Activated CD8-positive, alpha-beta memory T cell treated with anti-CD3 and anti-CD28 coated beads, Interleukin-2, amount 50 U/mL, for 24 hours (primary cell): ENCODE measurements at regions not wholly inside any gene's neighbourhood (a gene's known extent, or its start where the extent isn't known, plus 50 kb on each side); places are given as distances from the start of the nearest gene placed in this dataset.

Source experiments
- DNase-seq: peaks from one replicate; pipeline ENCODE4 v3.0.0-alpha.2; 2020; ENCODE audit errors: extremely low read depth

DNA sequence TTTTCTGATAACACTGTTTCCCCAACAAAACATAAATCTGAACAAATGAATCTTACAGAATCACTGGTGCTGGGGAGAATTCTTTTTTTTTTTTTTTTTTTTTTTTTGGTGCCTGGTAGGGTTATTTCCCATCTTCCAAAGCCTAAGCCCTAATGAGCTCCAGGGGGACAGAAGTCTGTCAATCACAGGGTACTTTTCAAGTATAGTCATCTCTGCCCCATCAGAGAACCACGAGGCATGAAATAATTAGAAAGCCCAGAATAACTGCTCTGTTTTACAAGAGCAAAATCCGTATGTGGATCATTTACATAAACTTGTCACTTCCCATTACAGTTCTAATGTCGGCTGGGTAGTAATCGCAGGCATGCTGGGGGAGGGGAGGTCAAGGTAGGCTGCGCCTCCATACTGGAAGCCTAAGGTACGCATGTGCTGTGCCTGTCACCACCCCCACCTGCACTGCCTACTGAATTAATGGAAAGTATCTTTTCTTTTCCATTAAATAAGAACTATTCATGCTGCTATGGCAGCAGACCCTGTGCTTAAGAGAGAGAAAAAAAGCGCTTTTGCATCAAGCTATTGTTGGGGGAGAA lies 164.7 kb upstream of the LEF1 start:
- DNase-seq = no peak

DNA sequence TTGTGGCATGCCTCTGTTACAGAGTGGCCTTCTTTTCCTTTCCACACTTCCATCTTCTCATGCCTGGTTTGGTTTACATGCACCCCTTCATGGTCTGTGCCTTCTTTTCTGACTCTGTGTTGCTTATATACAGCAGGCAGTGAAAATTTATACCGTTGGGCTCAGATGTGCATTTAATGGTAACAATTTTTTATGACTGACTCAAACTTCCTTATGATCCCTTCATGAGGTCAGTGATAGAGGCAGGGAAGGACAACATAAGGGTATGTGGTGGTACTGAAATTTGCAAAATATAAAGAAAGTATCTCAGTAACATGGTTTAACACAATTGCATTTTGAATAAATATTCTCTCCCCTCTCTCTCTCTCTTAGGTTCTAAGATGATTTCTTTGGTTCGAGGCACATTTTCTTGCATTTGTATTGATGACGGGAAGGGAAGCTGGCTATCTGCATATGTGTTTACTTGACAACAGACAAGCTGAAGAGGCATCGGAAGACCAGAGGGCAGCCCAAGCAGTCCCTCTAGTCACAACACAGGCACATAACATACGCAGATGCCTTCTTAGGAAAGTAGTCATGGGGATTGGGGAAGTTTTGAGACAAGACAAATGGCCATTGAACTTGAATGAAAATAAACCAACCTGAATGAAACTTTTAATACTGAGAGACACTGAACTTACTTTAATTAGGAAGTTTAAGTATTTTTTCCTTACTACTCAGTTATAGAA lies 163.3 kb upstream of the LEF1 start:
- no peak for DNase-seq

- DNase-seq = no peak
These were observed 159.6 kb upstream of the LEF1 start for GRCh38 chr4:108328383-108328732.

GRCh38 chr4:108327642-108328382 lies 159.1 kb upstream of the LEF1 start:
- DNase-seq = no peak

- DNase-seq = no peak
These were observed 156.8 kb upstream of the LEF1 start for GRCh38 chr4:108325561-108325960.

DNA sequence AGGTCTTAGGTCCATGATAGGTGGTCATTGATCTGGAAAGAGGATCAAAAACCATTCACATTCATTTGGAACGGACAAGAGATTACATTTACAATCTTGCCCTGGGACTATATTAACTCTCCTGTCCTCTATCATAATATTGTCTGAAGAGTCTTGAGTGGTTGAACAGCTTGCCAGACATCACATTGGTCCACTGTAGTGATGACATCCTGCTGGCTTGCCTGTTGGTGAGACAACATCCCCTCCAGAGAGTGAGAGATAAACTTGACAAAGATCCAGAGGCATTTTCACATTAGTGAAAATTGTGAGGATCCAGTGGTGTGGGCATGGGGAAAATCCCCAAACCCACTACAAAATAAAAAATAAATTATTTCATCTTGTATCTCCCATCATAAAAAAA lies 155.7 kb upstream of the LEF1 start:
- no peak for DNase-seq

GRCh38 chr4:108322497-108322896 lies 153.8 kb upstream of the LEF1 start:
- DNase-seq = no peak

GRCh38 chr4:108320061-108320460 lies 151.3 kb upstream of the LEF1 start:
- DNase-seq = no peak

DNA sequence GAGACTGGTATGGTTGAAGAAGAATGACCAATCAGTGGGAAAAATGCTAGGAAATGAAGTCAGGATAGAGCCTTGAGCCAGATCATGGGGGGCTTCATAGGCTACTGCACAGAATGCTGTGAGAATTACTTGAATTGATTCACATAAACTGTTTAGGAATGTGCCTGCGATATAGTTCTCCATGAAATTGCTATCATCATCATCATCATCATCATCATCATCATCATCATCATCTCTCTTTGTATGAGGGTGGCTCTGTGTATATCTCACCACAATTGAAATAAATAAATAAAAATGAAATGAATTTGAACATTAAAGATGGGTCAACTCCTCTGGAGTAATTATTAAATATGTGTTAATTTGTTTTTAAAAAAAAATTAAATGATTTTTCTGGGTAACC lies 148.6 kb upstream of the LEF1 start:
- DNase-seq = no peak

DNA sequence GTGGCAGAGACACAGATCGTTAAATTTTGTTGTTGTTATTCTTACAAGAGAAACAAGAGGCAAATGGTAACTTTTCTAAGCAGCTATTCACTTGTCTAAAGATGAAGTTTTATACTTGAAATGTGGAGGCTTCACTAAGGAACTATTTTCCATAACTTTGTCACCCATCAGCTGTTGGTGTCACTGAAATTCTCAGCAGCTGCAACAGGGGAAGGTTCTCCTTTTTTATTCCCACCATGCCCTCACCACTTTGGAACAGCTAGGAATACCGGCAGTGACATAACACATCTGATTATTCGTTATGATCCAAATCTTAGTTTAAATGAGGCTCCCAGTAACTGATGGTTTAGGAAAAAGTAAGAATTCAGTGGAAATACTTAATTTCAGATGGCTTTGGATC lies 147.0 kb upstream of the LEF1 start:
- DNase-seq = no peak

GRCh38 chr4:108314900-108315589 lies 146.3 kb upstream of the LEF1 start:
- DNase-seq = no peak

DNA sequence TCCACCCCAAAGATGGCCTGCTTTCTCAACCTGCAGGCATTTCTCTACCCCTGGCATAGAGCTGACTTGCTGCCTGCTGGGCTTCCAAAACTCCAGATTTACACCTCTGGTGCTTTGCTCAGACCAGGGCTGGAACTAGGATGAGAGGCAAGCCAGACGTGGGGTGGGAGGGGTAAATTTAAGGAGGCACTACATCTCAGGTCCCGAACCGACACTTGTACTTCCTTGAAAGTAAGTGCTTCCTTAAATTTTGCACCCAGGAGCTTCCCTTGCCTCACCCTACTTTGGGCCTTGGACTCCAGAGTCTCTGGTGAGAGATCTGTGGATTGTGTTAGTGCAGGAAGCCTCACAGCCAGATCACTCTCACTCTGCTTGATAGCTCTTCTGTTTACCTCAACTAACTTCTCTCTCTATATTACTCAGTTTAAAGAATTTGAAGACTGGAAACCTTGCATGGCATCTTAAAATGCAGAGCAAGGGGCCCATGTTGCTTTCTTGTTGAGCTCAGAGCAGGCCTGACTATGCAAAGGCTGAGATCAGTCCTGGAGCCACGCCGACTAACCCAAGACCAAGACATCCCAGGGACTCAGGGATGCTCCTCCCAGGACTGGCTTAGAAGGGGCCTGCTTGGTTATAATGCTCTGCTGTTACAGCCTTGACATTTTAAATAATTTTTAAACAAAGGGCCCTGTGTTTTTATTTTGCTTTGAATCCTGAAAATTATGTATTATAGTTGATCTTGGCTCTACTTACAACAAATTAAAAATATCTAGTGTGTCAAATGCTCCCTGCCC lies 145.0 kb upstream of the LEF1 start:
- DNase-seq = no peak

DNA sequence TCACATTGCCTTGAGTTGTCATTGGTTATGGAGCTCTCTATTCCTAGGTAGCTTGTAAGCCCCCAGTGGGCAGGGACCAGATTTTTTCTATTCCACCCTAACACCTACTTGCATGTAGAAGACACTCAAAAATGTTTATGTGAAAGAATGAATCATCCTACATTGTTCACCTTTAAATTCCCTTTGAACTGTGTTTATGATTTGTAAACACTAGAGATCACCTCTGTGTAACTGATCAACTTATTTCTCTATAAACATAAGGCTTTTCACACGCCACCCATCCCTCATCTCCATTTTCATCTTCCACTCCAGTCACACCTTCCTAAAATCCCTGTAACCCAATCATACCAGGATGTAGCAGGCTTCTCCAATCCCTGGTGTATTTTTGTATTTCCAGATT lies 142.6 kb upstream of the LEF1 start:
- DNase-seq = no peak

- DNase-seq = no peak
These were observed 134.9 kb upstream of the LEF1 start for GRCh38 chr4:108303488-108304177.

DNA sequence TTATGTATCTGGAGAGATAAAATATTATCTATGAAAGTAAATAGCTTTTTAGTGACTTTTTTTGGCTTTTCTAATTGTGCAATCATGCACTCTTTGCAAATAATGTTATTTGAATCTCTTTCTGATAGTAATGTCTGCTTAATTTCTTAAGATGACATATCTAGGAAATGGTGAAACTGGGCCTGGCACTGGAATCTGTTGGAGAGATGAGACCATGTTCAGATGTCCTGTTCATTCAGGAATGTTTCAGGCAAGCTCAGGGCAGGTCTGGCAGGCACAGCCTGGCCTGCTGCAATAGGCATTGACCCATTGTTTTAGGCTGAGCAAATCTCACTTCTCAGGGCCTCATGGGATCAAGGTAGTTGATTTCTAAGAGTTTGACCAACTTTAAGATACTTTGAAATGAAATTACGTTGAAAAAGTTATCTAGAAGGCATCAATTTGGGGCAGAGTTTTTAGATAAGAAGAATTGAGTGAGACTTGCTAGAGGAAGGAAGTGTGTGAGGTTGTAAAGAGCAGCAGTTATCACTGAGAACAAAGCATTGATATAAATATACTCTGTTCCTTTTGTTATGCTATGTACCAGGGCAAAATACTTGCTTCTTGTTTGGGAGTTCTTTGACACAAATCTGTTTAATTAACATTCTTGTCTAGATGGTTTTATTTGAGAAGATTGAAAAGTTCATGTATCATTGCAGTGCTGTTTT lies 133.0 kb upstream of the LEF1 start:
- no peak for DNase-seq

- no peak for DNase-seq
These were observed 128.9 kb upstream of the LEF1 start for GRCh38 chr4:108297605-108298004.

DNA sequence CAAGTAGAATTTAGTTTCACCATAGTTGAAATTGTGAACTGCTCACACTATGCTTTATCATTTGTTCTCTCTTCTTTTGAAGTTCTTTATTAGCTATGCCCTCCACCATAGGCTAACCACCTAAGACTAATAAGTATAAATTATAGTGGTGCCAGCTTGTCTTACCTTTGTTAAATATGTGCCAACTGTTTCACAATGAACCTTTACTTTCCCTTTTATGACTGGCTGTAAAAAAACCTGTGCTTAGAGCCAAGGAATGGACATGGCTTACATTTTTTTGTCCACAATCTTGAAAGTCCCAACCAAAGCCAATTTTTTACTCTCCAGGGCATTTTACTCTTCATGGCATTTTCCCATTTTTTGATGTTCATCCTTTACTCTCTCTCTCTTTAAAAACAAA lies 123.5 kb upstream of the LEF1 start:
- DNase-seq = no peak

- DNase-seq = no peak
These were observed 122.4 kb upstream of the LEF1 start for GRCh38 chr4:108291137-108291536.

DNA sequence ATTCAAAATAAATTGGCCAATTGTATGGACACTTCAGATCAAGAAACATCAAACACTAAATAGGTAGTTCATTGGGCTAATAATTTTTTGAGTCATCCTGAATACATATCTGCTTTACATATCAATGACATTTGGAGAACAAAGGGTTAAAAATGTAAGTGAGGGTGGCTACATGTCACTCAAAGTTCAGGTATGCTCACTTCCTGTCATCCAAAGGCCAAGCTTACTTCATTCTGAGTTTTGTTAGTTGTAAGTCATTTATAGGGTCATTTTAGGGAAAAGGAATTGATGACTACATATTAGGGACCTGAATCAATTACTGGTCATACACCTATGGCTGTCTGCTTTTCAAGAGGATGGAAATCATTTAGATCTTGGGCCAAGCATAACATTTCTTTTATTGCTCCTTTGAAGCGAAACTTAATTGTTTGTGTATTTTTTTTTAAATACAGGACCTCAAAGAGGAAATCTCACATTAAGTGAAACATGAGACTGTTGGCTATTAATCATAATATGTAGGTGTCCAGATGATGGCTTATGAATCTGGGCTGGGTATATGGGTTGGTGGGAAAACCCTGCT lies 119.2 kb upstream of the LEF1 start:
- no peak for DNase-seq

DNA sequence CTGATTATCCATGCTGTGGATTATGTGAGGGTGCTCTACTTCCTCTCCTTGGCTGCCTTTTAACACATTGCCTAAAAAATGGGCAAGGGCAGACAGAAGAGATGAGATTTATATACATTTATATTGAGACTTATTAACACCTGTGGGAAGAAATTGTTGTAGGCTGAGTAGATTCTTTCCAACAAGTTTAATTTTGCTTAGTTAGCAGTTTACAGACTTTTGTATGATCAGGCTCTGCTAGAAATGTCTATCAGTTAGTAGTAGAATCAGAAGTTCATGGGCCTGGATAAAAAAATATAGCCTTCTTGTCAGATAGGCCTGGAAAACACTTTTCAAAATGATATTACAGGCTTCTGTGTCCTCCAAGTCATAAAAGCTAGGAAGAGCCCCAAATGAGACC lies 111.3 kb upstream of the LEF1 start:
- DNase-seq = no peak
